Mucosa of descending colon (tissue), 3 donors: ENCODE measurements at regions not wholly inside any gene's neighbourhood (a gene's known extent, or its start where the extent isn't known, plus 50 kb on each side); places are given as distances from the start of the nearest gene placed in this dataset.

ENCODE experiments used
- ATAC-seq: fragments of 200-7000 bp; cut with Tn5 transposase; one replicate; pipeline ENCODE4 v1.9.1; 2020; ENCODE audit warnings: mild to moderate bottlenecking, moderate library complexity
- DNase-seq, 3 donors: peaks; one replicate each; pipeline ENCODE4 v3.0.0-alpha.2; 2020
- H3K36me3 ChIP-seq: fragments of 200-600 bp; one replicate; pipeline ENCODE4 v1.8.0; 2021; ENCODE audit warnings: low read depth, mild to moderate bottlenecking
- H3K4me1 ChIP-seq: fragments of 200-600 bp; one replicate; pipeline ENCODE4 v1.8.0; 2021; ENCODE audit warnings: low read depth, mild to moderate bottlenecking
- H3K4me3 ChIP-seq: fragments of 200-600 bp; one replicate; pipeline ENCODE4 v1.8.0; 2021; ENCODE audit warnings: mild to moderate bottlenecking
- H3K9me3 ChIP-seq: fragments of 200-600 bp; one replicate; pipeline ENCODE4 v1.8.0; 2021; ENCODE audit warnings: mild to moderate bottlenecking
- CTCF ChIP-seq: fragments of 200-600 bp; IDR thresholded peaks from one replicate; pipeline ENCODE4 v1.8.0; 2022; ENCODE audit warnings: antibody characterized with exemption, mild to moderate bottlenecking
- intact Hi-C, 2 donors: fragments of 100-400 bp; cut with DNase I in 1 of 2; cut with micrococcal nuclease in 1 of 2; formaldehyde crosslinking; loops; one replicate each; pipeline versions ENCODE4 v1.11.0 to v1.11.1; 2022; cut with DNase I, micrococcal nuclease
- donor health status: DM: no; HTN: no; CAD: no; lungs with moderate emphysema.
- donor health status: DM: no; HTN: no; CAD: no.
- donor health status: DM: no; HTN: yes; CAD: no.

GRCh38 chr18:38966841-38967240 is 1401.2 kb upstream of the CELF4 start:
- no peak for ATAC-seq
- no peak for TF ChIP-seq CTCF
- peaks cover 3% of the 10 kb centered on the region for H3K9me3 ChIP-seq
- no peaks in the 10 kb centered on the region for H3K36me3 ChIP-seq
- no peak for DNase-seq
- intact Hi-C loops, result no loop called here
- no peaks in the 10 kb centered on the region for H3K4me1 ChIP-seq
- H3K4me3 ChIP-seq, result no peak overlapping the region

GRCh38 chr18:38963943-38964660 is 1398.5 kb upstream of the CELF4 start:
- Histone ChIP-seq H3K4me1 (no peaks in the 10 kb centered on the region), H3K4me3 (no peak overlapping the region), H3K36me3 (no peaks in the 10 kb centered on the region), H3K9me3 (peaks cover 3% of the 10 kb centered on the region)
- TF ChIP-seq CTCF, result no peak
- no peak for DNase-seq
- intact Hi-C loops, result no loop called here
- no peak for ATAC-seq

- Histone ChIP-seq H3K4me1 (no peaks in the 10 kb centered on the region), H3K36me3 (no peaks in the 10 kb centered on the region), H3K4me3 (no peak overlapping the region), H3K9me3 (no peaks in the 10 kb centered on the region)
- no peak for TF ChIP-seq CTCF
- DNase-seq (no peak), ATAC-seq (no peak)
- intact Hi-C loops, result no loop called here
Measured at GRCh38 chr18:38961880-38962279, 1396.3 kb upstream of the CELF4 start.

GRCh38 chr18:38957736-38958135 is 1392.1 kb upstream of the CELF4 start:
- no peak overlapping the region for H3K4me3 ChIP-seq
- H3K9me3 ChIP-seq, result peaks cover 7% of the 10 kb centered on the region
- ATAC-seq (no peak), DNase-seq (no peak)
- TF ChIP-seq CTCF, result no peak
- intact Hi-C loops, result no loop called here
- no peaks in the 10 kb centered on the region for H3K4me1 ChIP-seq
- no peaks in the 10 kb centered on the region for H3K36me3 ChIP-seq

- Histone ChIP-seq H3K4me1 (no peaks in the 10 kb centered on the region), H3K9me3 (peaks cover 7% of the 10 kb centered on the region), H3K36me3 (no peaks in the 10 kb centered on the region), H3K4me3 (no peak overlapping the region)
- TF ChIP-seq CTCF, result no peak
- DNase-seq (no peak), ATAC-seq (no peak)
- intact Hi-C loops, result no loop called here
Measured at GRCh38 chr18:38956068-38956467, 1390.5 kb upstream of the CELF4 start.

- no peak overlapping the region for H3K4me3 ChIP-seq
- H3K4me1 ChIP-seq, result no peaks in the 10 kb centered on the region
- intact Hi-C loops, result no loop called here
- TF ChIP-seq CTCF, result no peak
- H3K36me3 ChIP-seq, result no peaks in the 10 kb centered on the region
- no peak for ATAC-seq
- DNase-seq, result no peak
- H3K9me3 ChIP-seq, result peaks cover 5% of the 10 kb centered on the region
Measured at GRCh38 chr18:38951633-38952032, 1386.0 kb upstream of the CELF4 start.
